ENCODE measurements at regions not wholly inside any gene's neighbourhood (a gene's known extent, or its start where the extent isn't known, plus 50 kb on each side); places are given as distances from the start of the nearest gene placed in this dataset.
"Not testable (repeated sequence)": the region's sequence is repeated elsewhere in the genome, so short reads cannot be mapped to it uniquely, and the experiment has no call there.

- TF ChIP-seq CTCF, POLR2A (IDR thresholded peaks at IDR 0.05): not testable (repeated sequence)
Observed at GRCh38 chr20:5660756-5661155, 50.0 kb upstream of the GPCPD1 start.
